ENCODE measurements at regions not wholly inside any gene's neighbourhood (a gene's known extent, or its start where the extent isn't known, plus 50 kb on each side); places are given as distances from the start of the nearest gene placed in this dataset.
"Not testable (repeated sequence)": the region's sequence is repeated elsewhere in the genome, so short reads cannot be mapped to it uniquely, and the experiment has no call there.

GRCh38 chr20:12941025-12941424 lies 67.7 kb upstream of the SPTLC3 start:
- WGBS (ENCODE audit: insufficient coverage, low lambda C conversion rate), result 100% methylated on average over 1 of the region's 1 CpG
- no peak overlapping the region for H3K27ac ChIP-seq (ENCODE audit: low read length)
- no peaks in the 10 kb centered on the region for H3K4me1 ChIP-seq (ENCODE audit: control insufficient read depth, insufficient read depth, low read length)
- DNase-seq, result no peak
- no peaks in the 10 kb centered on the region for H3K27me3 ChIP-seq (ENCODE audit: control insufficient read depth, insufficient read depth, low read length)
- no peak overlapping the region for H3K4me3 ChIP-seq (ENCODE audit: low read length)
- no peaks in the 10 kb centered on the region for H3K36me3 ChIP-seq (ENCODE audit: control insufficient read depth, insufficient read depth, low read length)
- no peaks in the 10 kb centered on the region for H3K9me3 ChIP-seq (ENCODE audit: control insufficient read depth, low read depth, low read length)

- H3K9me3 ChIP-seq (ENCODE audit: control insufficient read depth, low read depth, low read length), result no peaks in the 10 kb centered on the region
- no peak for DNase-seq
- no peaks in the 10 kb centered on the region for H3K36me3 ChIP-seq (ENCODE audit: control insufficient read depth, insufficient read depth, low read length)
- no peaks in the 10 kb centered on the region for H3K27me3 ChIP-seq (ENCODE audit: control insufficient read depth, insufficient read depth, low read length)
- no peaks in the 10 kb centered on the region for H3K4me1 ChIP-seq (ENCODE audit: control insufficient read depth, insufficient read depth, low read length)
- no peak overlapping the region for H3K4me3 ChIP-seq (ENCODE audit: low read length)
- WGBS (ENCODE audit: insufficient coverage, low lambda C conversion rate), result no CpG with 5 or more reads among the region's 2 CpGs
- no peak overlapping the region for H3K27ac ChIP-seq (ENCODE audit: low read length)
Observed at GRCh38 chr20:12942123-12942522, 66.6 kb upstream of the SPTLC3 start.

DNA sequence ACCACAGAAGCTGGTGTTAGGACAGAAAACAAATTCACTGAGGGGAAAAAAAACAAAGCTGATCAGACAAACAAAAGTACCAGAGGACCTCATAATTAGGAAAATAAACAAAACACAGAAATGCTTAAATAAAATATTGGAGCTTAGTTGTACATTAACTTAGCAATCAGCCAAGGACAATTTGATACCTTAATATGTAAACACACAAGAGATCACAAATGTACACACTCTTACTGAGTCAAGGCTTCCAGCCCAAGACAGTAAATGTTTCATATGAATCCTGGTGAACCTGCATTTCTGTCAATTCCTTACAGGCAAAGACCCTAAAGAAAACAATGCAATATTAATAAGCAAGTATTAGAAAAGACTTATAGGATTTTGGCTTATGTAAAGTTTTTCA lies 62.0 kb upstream of the SPTLC3 start:
- no peaks in the 10 kb centered on the region for H3K9me3 ChIP-seq (ENCODE audit: control insufficient read depth, low read depth, low read length)
- no peak for DNase-seq
- no peaks in the 10 kb centered on the region for H3K27me3 ChIP-seq (ENCODE audit: control insufficient read depth, insufficient read depth, low read length)
- no peaks in the 10 kb centered on the region for H3K36me3 ChIP-seq (ENCODE audit: control insufficient read depth, insufficient read depth, low read length)
- H3K4me3 ChIP-seq (ENCODE audit: low read length), result no peak overlapping the region
- H3K4me1 ChIP-seq (ENCODE audit: control insufficient read depth, insufficient read depth, low read length), result no peaks in the 10 kb centered on the region
- no peak overlapping the region for H3K27ac ChIP-seq (ENCODE audit: low read length)

DNA sequence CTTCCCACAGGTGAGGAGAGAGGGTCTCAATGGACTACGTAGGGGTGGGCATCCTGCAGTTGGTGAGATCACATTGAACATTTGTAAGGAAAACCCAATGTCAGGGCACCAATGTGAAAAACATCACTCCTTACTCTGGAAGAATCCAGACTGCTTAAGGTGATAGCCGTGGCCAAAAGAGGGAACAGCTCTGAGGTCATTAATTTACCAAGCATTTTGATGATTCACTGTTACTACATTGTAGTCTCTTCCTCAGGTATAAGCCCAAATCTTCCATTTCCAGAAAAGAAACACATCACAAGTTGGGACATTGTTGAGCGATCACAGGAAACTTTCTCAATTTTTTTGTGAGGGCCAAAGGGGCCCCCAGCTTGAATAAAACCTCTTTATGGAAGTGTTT lies 61.1 kb upstream of the SPTLC3 start:
- no CpG with 5 or more reads among the region's 3 CpGs for WGBS (ENCODE audit: insufficient coverage, low lambda C conversion rate)
- no peaks in the 10 kb centered on the region for H3K4me1 ChIP-seq (ENCODE audit: control insufficient read depth, insufficient read depth, low read length)
- no peaks in the 10 kb centered on the region for H3K27me3 ChIP-seq (ENCODE audit: control insufficient read depth, insufficient read depth, low read length)
- H3K9me3 ChIP-seq (ENCODE audit: control insufficient read depth, low read depth, low read length), result no peaks in the 10 kb centered on the region
- no peak overlapping the region for H3K4me3 ChIP-seq (ENCODE audit: low read length)
- no peaks in the 10 kb centered on the region for H3K36me3 ChIP-seq (ENCODE audit: control insufficient read depth, insufficient read depth, low read length)
- H3K27ac ChIP-seq (ENCODE audit: low read length), result no peak overlapping the region
- no peak for DNase-seq

- 52% methylated on average over 2 of the region's 4 CpGs for WGBS (ENCODE audit: insufficient coverage, low lambda C conversion rate)
- Histone ChIP-seq H3K9me3 (ENCODE audit: control insufficient read depth, low read depth, low read length) (no peaks in the 10 kb centered on the region), H3K27me3 (ENCODE audit: control insufficient read depth, insufficient read depth, low read length) (no peaks in the 10 kb centered on the region), H3K4me1 (ENCODE audit: control insufficient read depth, insufficient read depth, low read length) (no peaks in the 10 kb centered on the region), H3K36me3 (ENCODE audit: control insufficient read depth, insufficient read depth, low read length) (no peaks in the 10 kb centered on the region), H3K4me3 (ENCODE audit: low read length) (no peak overlapping the region), H3K27ac (ENCODE audit: low read length) (no peak overlapping the region)
- no peak for DNase-seq
Observed at GRCh38 chr20:12949429-12949980, 59.3 kb upstream of the SPTLC3 start.

DNA sequence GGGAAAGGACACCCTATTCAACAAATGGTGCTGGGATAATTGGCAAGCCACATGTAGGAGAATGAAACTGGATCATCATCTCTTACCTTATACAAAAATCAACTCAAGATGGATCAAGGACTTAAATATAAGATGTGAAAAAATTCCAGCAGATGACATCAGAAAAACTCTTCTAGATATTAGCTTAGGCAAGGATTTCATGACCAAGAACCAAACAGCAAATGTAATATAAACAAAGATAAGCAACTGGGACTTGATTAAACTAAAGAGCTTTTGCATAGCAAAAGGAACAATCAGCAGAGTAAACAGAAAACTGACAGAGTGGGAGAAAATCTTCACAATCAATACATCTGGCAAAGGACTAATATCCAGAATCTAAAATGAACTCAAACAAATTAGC lies 54.5 kb upstream of the SPTLC3 start:
- not testable (repeated sequence) for H3K36me3 ChIP-seq (ENCODE audit: control insufficient read depth, insufficient read depth, low read length); H3K9me3 ChIP-seq (ENCODE audit: control insufficient read depth, low read depth, low read length); H3K27me3 ChIP-seq (ENCODE audit: control insufficient read depth, insufficient read depth, low read length); H3K4me3 ChIP-seq (ENCODE audit: low read length); H3K27ac ChIP-seq (ENCODE audit: low read length); H3K4me1 ChIP-seq (ENCODE audit: control insufficient read depth, insufficient read depth, low read length); DNase-seq

- no peaks in the 10 kb centered on the region for H3K27me3 ChIP-seq (ENCODE audit: control insufficient read depth, insufficient read depth, low read length)
- H3K9me3 ChIP-seq (ENCODE audit: control insufficient read depth, low read depth, low read length), result no peaks in the 10 kb centered on the region
- no peaks in the 10 kb centered on the region for H3K4me1 ChIP-seq (ENCODE audit: control insufficient read depth, insufficient read depth, low read length)
- H3K27ac ChIP-seq (ENCODE audit: low read length), result no peak overlapping the region
- DNase-seq, result no peak
- no CpG with 5 or more reads among the region's 3 CpGs for WGBS (ENCODE audit: insufficient coverage, low lambda C conversion rate)
- no peak overlapping the region for H3K4me3 ChIP-seq (ENCODE audit: low read length)
- no peaks in the 10 kb centered on the region for H3K36me3 ChIP-seq (ENCODE audit: control insufficient read depth, insufficient read depth, low read length)
Observed at GRCh38 chr20:12955611-12956010, 53.2 kb upstream of the SPTLC3 start.

- Histone ChIP-seq H3K27me3 (ENCODE audit: control insufficient read depth, insufficient read depth, low read length) (no peaks in the 10 kb centered on the region), H3K27ac (ENCODE audit: low read length) (no peak overlapping the region), H3K36me3 (ENCODE audit: control insufficient read depth, insufficient read depth, low read length) (no peaks in the 10 kb centered on the region), H3K9me3 (ENCODE audit: control insufficient read depth, low read depth, low read length) (no peaks in the 10 kb centered on the region), H3K4me1 (ENCODE audit: control insufficient read depth, insufficient read depth, low read length) (no peaks in the 10 kb centered on the region), H3K4me3 (ENCODE audit: low read length) (no peak overlapping the region)
- DNase-seq, result no peak
Observed at GRCh38 chr20:12956303-12956702, 52.5 kb upstream of the SPTLC3 start.

GRCh38 chr20:12957968-12958367 lies 50.8 kb upstream of the SPTLC3 start:
- DNase-seq, result no peak
- no peaks in the 10 kb centered on the region for H3K36me3 ChIP-seq (ENCODE audit: control insufficient read depth, insufficient read depth, low read length)
- H3K4me3 ChIP-seq (ENCODE audit: low read length), result no peak overlapping the region
- no peaks in the 10 kb centered on the region for H3K9me3 ChIP-seq (ENCODE audit: control insufficient read depth, low read depth, low read length)
- H3K27ac ChIP-seq (ENCODE audit: low read length), result no peak overlapping the region
- H3K27me3 ChIP-seq (ENCODE audit: control insufficient read depth, insufficient read depth, low read length), result no peaks in the 10 kb centered on the region
- 30% methylated on average over 2 of the region's 2 CpGs for WGBS (ENCODE audit: insufficient coverage, low lambda C conversion rate)
- H3K4me1 ChIP-seq (ENCODE audit: control insufficient read depth, insufficient read depth, low read length), result no peaks in the 10 kb centered on the region

Measured in large intestine (tissue), 3 donors.